Panc1 (cell line): ENCODE measurements at regions not wholly inside any gene's neighbourhood (a gene's known extent, or its start where the extent isn't known, plus 50 kb on each side); places are given as distances from the start of the nearest gene placed in this dataset.
"Not testable (repeated sequence)": the region's sequence is repeated elsewhere in the genome, so short reads cannot be mapped to it uniquely, and the experiment has no call there.

ENCODE experiments used
- ATAC-seq: fragments of 200-7000 bp; cut with Tn5 transposase; 2 replicates; pipeline ENCODE4 v1.9.1; 2020; ENCODE audit warnings: mild to moderate bottlenecking, moderate library complexity
- BruUV-seq: library from RNA; stranded (reverse); fragments of 400-500 nt; replicated peaks from 2 replicates; lab custom pipeline; 2021; lab: Mats Ljungman, UMichigan
- CTCF ChIA-PET: fragments of 300-600 bp; sonication (Branson Sonifier 250); formaldehyde crosslinking; loops from one replicate; lab custom pipeline; 2022; ENCODE audit warnings: antibody characterized with exemption; lab: Charles Lee
- POLR2A ChIA-PET: fragments of 300-600 bp; sonication (Branson Sonifier 250); formaldehyde crosslinking; loops from one replicate; lab custom pipeline; 2022; ENCODE audit warnings: antibody characterized with exemption; lab: Charles Lee
- DNase-seq: peaks from one replicate; pipeline ENCODE4 v3.0.0-alpha.2; 2010; ENCODE audit warnings: low read depth, low spot score
- H3K27ac ChIP-seq: 2 replicates; pipeline ENCODE4 v1.5.1; 2011; ENCODE audit warnings: mild to moderate bottlenecking, low read length, inconsistent platforms
- H3K27me3 ChIP-seq: fragments of 200-500 bp; sonication (Bioruptor generic); 2 replicates; pipeline ENCODE4 v1.6.0; 2014; ENCODE audit warnings: low read length, inconsistent platforms; ENCODE audit not compliant: control insufficient read depth, insufficient read depth
- H3K36me3 ChIP-seq: fragments of 200-500 bp; sonication (Bioruptor generic); 2 replicates; pipeline ENCODE4 v1.5.1; 2014; ENCODE audit warnings: inconsistent platforms, mild to moderate bottlenecking, low read length, moderate library complexity; ENCODE audit not compliant: control insufficient read depth, insufficient read depth
- H3K4me1 ChIP-seq: 2 replicates; pipeline ENCODE4 v1.5.1; 2011; ENCODE audit warnings: inconsistent platforms, mild to moderate bottlenecking, low read length, moderate library complexity; ENCODE audit not compliant: control insufficient read depth, insufficient read depth
- H3K4me3 ChIP-seq, 2 experiments: 2 replicates each; pipeline ENCODE4 v1.5.1; 2011 to 2012; ENCODE audit warnings: low read depth in 2 of 2, low read length in 2 of 2, mild to moderate bottlenecking in 2 of 2, inconsistent platforms in 1 of 2, moderate library complexity in 1 of 2
- H3K9me3 ChIP-seq: fragments of 200-500 bp; sonication (Bioruptor generic); 2 replicates; pipeline ENCODE4 v1.5.1; 2014; ENCODE audit warnings: low read depth, mild to moderate bottlenecking, inconsistent platforms, low read length, moderate library complexity; ENCODE audit not compliant: control insufficient read depth, insufficient read depth
- CTCF ChIP-seq: fragments of 450-650 bp; IDR thresholded peaks from 2 replicates; pipeline ENCODE4 v1.5.1; 2017; ENCODE audit warnings: mild to moderate bottlenecking
- POLR2AphosphoS5 ChIP-seq: IDR thresholded peaks from 2 replicates; pipeline ENCODE4 v1.6.1; 2012; ENCODE audit warnings: mild to moderate bottlenecking, low read depth, low read length, moderate library complexity
- REST ChIP-seq, 2 experiments: IDR thresholded peaks; 2 replicates each; pipeline ENCODE4 v1.6.1; 2011 to 2012; ENCODE audit warnings: low read depth in 2 of 2, control low read depth in 1 of 2, low read length in 1 of 2, mild to moderate bottlenecking in 1 of 2, moderate library complexity in 1 of 2; ENCODE audit not compliant: insufficient read depth in 1 of 2
- SIN3A ChIP-seq: IDR thresholded peaks from 2 replicates; pipeline ENCODE4 v1.6.1; 2012; ENCODE audit warnings: low read depth, mild to moderate bottlenecking, low read length, moderate library complexity, borderline replicate concordance; ENCODE audit not compliant: insufficient read depth
- TCF7L2 ChIP-seq: IDR thresholded peaks from 2 replicates; pipeline ENCODE4 v1.6.1; 2011; ENCODE audit warnings: mild to moderate bottlenecking, low read depth, low read length, inconsistent platforms
- in situ Hi-C: cut with HindIII; loops from 2 replicates; pipeline ENCODE4 v1.10.0; 2016; ENCODE audit warnings: low sequenced_read_pairs, low pct_unique_long_range_greater_than_20kb
- intact Hi-C: fragments of 100-400 bp; cut with micrococcal nuclease; formaldehyde crosslinking; loops from one replicate; pipeline ENCODE4 v1.10.0; 2022; ENCODE audit not compliant: unreplicated experiment

GRCh38 chr7:76139670-76140069 lies 62.0 kb upstream of the SRRM3 start:
- no TSS peak for BruUV-seq
- intact Hi-C loops (no loop called here), in situ Hi-C loops (no loop called here)
- no peak for ATAC-seq
- H3K4me1 ChIP-seq: no peaks in the 10 kb centered on the region
- no peaks in the 10 kb centered on the region for H3K27me3 ChIP-seq
- POLR2A ChIA-PET: no interaction called here
- no peak overlapping the region for H3K4me3 ChIP-seq
- TF ChIP-seq REST (IDR thresholded peaks at IDR 0.05; ENCODE audit: insufficient read depth in 1 of 2, low read depth in 2 of 2, low read length in 1 of 2): no peak
- no peak for TF ChIP-seq POLR2AphosphoS5
- no peak for TF ChIP-seq CTCF
- TF ChIP-seq TCF7L2: no peak
- TF ChIP-seq SIN3A: no peak
- H3K36me3 ChIP-seq: no peaks in the 10 kb centered on the region
- no peak for DNase-seq
- CTCF ChIA-PET: no interaction called here
- no peaks in the 10 kb centered on the region for H3K9me3 ChIP-seq
- no peak overlapping the region for H3K27ac ChIP-seq

- H3K9me3 ChIP-seq, BruUV-seq, intact Hi-C loops, H3K27ac ChIP-seq, POLR2A ChIA-PET, ATAC-seq, H3K4me3 ChIP-seq, H3K4me1 ChIP-seq, in situ Hi-C loops, H3K27me3 ChIP-seq, H3K36me3 ChIP-seq, CTCF ChIA-PET, DNase-seq: not testable (repeated sequence)
Measured at GRCh38 chr7:76140259-76140658, 61.4 kb upstream of the SRRM3 start.

GRCh38 chr7:76142861-76143260 lies 58.8 kb upstream of the SRRM3 start:
- POLR2A ChIA-PET: interaction anchor here (0.6 kb wide), 1 partner anchor 36 kb away, joined by 3 read pairs; no protein-coding TSS in a partner anchor
- CTCF ChIA-PET: no interaction called here
- in situ Hi-C loops: no loop called here

More at GRCh38 chr7:76142861-76143260, 58.8 kb upstream of the SRRM3 start:
- intact Hi-C loops: no loop called here
- Histone ChIP-seq H3K4me1 (no peaks in the 10 kb centered on the region), H3K36me3 (no peaks in the 10 kb centered on the region), H3K9me3 (no peaks in the 10 kb centered on the region), H3K27me3 (no peaks in the 10 kb centered on the region), H3K4me3 (no peak overlapping the region), H3K27ac (no peak overlapping the region)
- ATAC-seq (no peak), DNase-seq (no peak)
- BruUV-seq: no TSS peak
- TF ChIP-seq CTCF (no peak), REST (IDR thresholded peaks at IDR 0.05; ENCODE audit: insufficient read depth in 1 of 2, low read depth in 2 of 2, low read length in 1 of 2) (no peak), SIN3A (no peak), POLR2AphosphoS5 (no peak), TCF7L2 (no peak)
